ENCODE measurements at regions not wholly inside any gene's neighbourhood (a gene's known extent, or its start where the extent isn't known, plus 50 kb on each side); places are given as distances from the start of the nearest gene placed in this dataset.

- no peak for TF ChIP-seq CTCF (IDR thresholded peaks at IDR 0.05; ENCODE audit: low read length)
- TF ChIP-seq EZH2 (IDR thresholded peaks at IDR 0.05; ENCODE audit: borderline replicate concordance, low read length), result no peak
These were observed 277.8 kb downstream of the EPM2A start for GRCh38 chr6:145457556-145457955.

All from OCI-LY1 (cell line).